Neural progenitor cell (in vitro differentiated cells): ENCODE measurements at regions not wholly inside any gene's neighbourhood (a gene's known extent, or its start where the extent isn't known, plus 50 kb on each side); places are given as distances from the start of the nearest gene placed in this dataset.

Experiments used
- CTCF ChIP-seq: fragments of 200-600 bp; sonication (generic); IDR thresholded peaks from 2 replicates; pipeline ENCODE4 v1.5.1; 2017; ENCODE audit warnings: antibody characterized with exemption, mild to moderate bottlenecking
- EZH2 ChIP-seq: fragments of 200-600 bp; sonication (generic); IDR thresholded peaks from 2 replicates; pipeline ENCODE4 v1.6.1; 2017; ENCODE audit warnings: antibody characterized with exemption, mild to moderate bottlenecking, moderate library complexity
- EZH2phosphoT487 ChIP-seq: fragments of 200-600 bp; sonication (generic); IDR thresholded peaks from 2 replicates; pipeline ENCODE4 v1.6.1; 2017; ENCODE audit warnings: antibody characterized with exemption

DNA sequence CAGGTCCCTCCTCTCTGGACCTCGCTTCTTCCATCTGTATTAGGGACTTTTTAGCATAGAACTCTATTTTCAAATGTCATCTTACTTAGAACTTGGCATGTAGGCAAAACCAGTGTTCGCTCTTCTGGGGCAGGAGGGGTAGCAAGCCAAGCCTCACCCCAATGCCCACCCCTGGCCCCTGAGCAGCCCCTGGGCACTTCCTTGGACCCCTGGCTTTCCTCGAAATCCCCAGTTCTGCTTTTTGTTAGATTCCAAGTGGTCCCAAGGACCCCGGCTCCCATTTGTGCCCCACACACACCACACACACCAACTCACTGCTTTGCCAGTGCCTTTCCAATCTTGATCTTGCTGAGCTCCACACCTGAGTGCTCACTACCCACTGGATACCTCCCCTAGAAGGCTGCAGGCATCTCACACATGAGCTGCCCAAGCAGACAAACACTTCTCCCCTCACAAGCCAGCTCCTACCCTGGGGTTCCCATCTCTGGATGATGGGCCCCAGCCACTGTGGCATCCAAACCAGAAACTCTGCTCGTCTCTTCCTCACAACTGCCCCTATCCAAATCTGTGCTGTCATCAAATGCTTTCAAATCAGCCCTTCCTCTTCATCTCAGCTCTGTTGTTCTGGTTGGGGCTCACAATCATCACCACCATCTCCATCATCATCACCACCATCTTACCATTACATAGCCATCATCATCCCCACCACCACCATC lies 167.9 kb upstream of the ZMIZ1 start:
- TF ChIP-seq CTCF (no peak), EZH2 (no peak), EZH2phosphoT487 (no peak)
